ENCODE measurements at regions not wholly inside any gene's neighbourhood (a gene's known extent, or its start where the extent isn't known, plus 50 kb on each side); places are given as distances from the start of the nearest gene placed in this dataset.
"Not testable (repeated sequence)": the region's sequence is repeated elsewhere in the genome, so short reads cannot be mapped to it uniquely, and the experiment has no call there.

DNA sequence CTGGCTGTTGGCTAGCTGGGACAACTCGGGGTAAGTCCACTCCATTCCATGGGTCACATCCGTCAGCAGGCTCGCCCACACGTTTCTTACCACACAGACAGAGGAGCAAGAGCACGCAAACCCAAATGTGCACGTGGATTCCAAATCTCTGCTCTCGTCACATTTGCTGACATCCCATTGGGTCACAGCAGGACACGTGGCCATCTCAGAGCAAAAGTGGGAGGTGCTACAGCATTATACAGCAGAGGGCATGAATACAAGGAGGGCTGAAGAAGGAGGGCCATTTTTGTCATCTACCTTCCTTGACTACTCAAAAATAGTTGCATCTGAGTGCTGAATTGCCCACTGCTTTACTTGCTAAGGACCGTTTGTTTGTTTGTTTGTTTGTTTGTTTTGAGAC, 84.7 kb downstream of the RBBP6 start:
- no peak for DNase-seq (ENCODE audit: low read depth)

DNA sequence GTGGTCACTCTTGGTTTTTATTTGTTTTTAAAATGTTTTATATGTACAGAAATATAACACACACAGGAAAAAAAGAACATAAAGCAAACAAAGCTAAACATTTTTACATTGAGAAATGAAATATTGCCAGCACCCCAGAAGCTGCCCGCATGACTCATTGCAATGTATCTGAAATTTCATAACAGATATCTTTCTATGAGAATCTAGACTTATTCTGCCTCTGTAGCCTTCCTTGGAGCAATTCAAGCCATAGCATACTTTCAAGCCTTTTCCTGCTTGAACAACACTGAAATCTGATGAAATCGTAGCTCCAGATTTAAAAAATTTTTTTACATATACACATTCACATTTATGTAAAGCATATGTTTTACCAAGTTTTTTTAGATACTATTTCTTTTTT, 86.9 kb downstream of the RBBP6 start:
- no peak for DNase-seq (ENCODE audit: low read depth)

DNA sequence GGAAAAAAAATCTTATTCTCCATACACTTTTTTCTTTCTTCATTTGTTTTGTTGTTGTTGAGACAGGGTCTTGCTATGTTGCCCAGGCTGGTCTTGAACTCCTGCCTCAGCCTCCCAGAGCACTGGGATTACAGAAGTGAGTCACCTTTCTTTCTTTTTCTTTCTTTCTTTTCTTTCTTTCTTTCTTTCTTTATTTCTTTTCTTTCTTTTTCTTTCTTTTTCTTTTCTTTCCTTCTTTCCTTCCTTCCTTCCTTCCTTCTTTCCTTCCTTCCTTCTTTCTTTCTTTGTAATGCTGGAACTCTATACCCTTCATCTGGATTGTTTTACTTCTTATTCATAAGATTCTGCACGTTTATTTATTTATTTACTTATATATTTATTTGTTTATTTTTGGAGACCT, 94.5 kb upstream of the TNRC6A start:
- DNase-seq (ENCODE audit: low read depth) = no peak

DNA sequence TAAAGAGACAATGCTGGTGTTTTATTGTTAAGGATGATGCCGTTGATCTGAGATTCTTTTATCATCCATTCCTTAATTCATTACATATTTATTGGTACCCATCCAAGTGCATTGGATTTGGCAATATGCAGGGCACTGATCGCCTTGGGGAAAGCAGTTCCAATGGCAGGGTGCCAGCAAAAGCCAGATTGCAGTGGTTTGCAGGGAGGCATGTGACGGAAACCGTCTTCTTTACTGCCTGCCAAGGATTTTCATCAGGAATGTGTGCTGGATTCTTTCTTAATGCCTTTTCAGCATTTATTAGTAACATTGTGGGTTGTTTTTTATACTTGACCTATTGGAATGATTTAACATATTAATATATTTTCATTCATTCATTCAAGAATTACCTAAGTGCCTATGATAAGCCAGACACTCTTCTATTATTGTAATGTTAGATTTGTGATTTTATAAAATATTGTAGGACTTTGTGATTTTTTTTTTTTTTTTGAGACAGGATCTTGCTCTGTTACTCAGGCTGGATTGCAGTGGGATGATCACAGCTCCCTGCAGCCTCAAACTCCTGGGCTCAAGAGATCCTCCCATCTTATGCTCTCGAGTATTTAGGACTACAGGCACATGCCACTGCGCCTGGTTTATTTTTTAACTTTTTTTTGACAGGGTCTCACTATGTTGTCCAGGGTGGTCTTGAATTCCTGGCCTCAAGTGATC, 93.4 kb upstream of the TNRC6A start:
- DNase-seq (ENCODE audit: low read depth) = peak; percentile 89

GRCh38 chr16:24639769-24640168, 89.7 kb upstream of the TNRC6A start:
- DNase-seq (ENCODE audit: low read depth) = no peak

GRCh38 chr16:24643489-24643888, 86.0 kb upstream of the TNRC6A start:
- no peak for DNase-seq (ENCODE audit: low read depth)

DNA sequence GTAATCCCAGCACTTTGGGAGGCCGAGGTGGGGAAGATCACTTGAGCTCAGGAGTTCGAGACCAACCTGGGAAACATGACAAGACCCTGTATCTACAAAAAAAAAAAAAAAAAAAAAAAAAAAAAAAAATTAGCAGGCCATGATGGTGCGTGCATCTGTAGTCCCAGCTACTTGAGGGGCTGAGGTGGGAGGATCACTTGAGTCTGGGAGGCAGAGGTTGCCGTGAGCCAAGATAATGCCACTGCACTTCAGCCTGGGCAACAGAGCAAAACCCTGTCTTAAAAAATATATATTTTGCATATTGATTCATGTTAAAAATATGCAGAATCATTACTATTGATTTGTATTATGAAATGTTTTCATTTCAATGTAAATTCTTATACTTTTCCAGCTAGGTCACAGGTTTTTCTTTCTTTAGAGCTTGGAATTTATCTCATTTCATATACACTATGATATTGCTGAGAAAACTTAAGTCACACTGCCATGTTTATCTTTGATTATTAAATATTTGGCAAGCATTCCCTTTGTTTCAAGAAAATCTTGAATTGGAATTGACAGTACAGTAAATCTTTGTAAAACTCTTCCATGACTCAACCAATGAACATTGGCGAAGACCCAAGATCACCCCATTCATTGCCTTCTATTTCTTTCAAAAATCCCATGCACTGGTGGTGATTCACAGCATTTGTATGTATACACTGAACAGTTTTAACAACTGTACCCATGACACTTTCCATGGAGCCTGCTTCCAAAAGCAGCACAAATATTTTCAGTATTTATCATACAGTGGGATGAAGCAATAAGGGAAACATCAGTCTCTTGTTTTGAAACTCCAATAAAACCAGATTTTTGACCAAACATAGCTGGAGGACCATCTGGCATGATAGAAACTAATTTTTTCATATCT, 83.5 kb upstream of the TNRC6A start:
- DNase-seq (ENCODE audit: low read depth) = peak; percentile 99

GRCh38 chr16:24646646-24646995, 82.8 kb upstream of the TNRC6A start:
- no peak for DNase-seq (ENCODE audit: low read depth)

DNA sequence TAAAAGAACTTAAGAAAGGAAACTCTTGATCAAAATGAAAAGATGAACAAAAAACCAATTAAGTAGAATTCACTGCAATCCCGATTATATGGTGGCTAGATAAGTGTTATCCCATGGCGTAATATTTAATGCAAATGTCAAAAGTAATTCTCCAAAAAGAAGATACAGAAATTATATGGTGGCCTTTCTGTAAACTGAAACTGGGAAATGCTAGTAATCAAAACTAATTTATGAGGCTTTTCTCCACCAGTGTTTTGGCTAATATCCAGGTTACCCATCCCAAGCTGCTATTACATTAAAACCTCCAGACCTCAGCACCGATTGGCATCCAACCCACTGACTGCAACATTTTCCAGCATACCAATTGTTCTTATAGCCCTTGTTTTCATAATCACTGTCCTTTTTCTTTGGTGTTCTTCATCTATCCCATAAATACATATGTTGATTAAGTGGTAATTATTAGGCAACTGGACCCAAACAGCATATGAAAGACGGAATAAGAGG, 77.2 kb upstream of the TNRC6A start:
- peak; percentile 23 for DNase-seq (ENCODE audit: low read depth)

GRCh38 chr16:24652803-24653202, 76.6 kb upstream of the TNRC6A start:
- DNase-seq (ENCODE audit: low read depth) = peak; percentile 26

DNA sequence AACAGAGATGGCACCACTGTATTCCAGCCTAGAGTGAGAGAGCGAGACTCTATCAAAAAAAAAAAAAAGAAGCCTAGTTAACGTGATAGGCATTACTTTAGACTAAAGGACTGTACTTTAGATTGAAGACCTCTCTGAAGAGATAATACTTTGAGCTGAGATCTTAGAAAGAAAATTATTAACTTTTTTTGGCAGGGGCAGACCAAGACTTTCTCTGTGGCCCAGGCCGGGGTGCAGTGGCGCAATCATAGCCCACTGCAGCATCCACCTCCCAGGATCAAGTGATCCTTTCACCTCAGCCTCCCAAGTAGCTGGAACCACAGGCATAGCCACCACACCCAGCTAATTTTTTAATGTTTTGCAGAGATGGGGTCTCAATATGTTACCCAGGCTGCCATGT, 75.7 kb upstream of the TNRC6A start:
- no peak for DNase-seq (ENCODE audit: low read depth)

- not testable (repeated sequence) for DNase-seq (ENCODE audit: low read depth)
These were observed 63.5 kb upstream of the TNRC6A start for GRCh38 chr16:24665942-24666341.

DNA sequence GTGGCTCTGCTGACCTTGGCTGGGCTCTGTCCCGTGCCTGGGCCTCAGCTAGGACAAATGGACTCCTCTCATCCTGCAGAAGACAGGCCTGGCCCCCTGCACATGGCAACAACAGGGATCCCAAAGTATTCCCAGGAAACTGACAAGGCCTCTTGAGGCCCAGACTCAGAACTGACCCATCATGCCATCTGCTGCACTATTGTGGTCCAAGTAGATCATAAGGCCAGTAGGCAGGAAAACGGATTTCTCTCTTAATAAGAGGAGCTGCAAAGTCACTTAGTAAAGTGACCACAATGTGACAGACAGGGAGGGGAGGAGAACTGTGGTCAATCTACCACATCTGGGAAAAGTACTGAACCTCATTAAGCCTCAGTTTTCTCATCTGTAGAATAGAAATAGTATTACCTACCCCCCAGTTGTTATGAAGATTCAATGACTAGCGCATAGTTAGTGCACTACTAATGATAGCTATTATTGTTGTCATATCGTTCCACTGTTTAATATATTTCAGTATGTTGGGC, 62.1 kb upstream of the TNRC6A start:
- peak; percentile 46 for DNase-seq (ENCODE audit: low read depth)

GRCh38 chr16:24668481-24669061, 60.9 kb upstream of the TNRC6A start:
- DNase-seq (ENCODE audit: low read depth) = peak; percentile 87

DNA sequence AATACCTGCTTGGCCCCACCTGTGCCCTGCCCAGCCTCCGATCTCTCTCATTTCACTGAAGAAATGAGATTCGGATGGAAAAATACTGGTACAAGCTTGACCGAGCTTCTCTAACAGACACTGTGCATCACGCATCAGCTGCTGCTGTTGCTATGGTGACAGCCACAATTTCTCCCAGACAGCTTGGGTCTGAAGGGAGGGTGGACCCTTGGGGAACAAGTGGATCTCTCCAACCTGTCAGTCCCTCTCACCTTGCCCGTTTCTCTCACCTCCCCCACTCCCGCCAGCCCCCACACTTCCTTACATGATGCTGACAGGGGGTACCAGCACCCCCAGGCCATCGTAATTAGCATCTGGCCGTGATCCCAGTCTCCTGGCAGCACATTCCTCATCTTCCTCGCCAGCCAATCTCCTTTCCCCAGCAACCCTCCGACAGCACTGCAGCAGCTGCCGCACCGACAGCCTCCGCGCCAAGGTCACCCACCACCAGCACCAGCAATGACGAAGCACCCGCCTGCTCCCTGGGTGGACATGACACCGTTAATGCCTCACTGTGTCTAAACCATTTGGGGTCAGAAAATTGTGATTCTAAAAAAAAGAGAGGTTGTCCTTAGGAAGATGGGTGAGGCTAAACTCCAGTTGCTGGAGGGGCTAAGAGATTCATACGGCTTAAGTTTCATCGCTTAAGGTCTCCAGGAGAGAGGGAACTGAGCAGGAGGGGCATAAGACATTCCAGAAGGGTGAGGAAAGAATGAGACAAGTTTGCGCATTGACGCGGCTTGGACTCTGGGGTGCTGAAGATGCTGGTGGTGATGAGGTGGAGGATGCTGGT, 58.6 kb upstream of the TNRC6A start:
- peak; percentile 98 for DNase-seq (ENCODE audit: low read depth)

- no peak for DNase-seq (ENCODE audit: low read depth)
These were observed 57.9 kb upstream of the TNRC6A start for GRCh38 chr16:24671455-24671954.

DNA sequence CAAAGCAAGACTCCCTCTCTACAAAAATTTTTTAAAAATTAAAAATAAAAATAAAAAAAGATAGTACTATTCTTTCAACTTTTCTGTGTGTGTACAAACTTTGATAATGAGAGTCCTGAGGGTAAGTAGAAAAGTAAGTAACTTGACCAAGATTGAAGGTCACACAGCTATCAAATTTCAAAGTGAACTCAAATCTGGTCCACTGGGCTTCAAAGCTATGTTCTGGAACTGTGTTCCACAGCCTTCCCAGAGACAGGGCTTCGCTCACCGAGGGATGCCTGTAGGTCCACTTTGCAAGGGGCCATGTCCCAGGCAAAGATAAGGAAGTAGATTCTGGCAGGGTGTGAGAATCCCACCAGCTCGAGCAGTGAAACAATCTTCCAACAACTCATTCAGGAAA, 56.3 kb upstream of the TNRC6A start:
- no peak for DNase-seq (ENCODE audit: low read depth)

DNA sequence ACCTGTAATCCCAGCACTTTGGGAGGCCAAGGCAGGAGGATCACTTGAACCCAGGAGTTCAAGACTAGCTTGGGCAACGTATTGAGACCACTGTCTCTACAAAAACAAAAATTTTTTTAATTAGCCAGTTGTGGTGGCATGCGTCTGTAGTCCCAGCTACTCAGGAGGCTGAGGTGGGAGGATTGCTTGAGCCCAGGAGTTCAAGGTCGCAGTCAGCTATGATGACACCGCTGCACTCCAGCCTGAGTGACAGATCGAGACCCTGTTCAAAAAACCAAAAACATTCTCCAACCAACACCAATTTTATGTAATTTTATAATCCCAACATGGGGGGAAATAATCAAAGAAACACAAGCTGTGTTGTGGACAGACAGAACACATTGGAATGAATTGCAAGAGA, 54.6 kb upstream of the TNRC6A start:
- DNase-seq (ENCODE audit: low read depth) = no peak

DNA sequence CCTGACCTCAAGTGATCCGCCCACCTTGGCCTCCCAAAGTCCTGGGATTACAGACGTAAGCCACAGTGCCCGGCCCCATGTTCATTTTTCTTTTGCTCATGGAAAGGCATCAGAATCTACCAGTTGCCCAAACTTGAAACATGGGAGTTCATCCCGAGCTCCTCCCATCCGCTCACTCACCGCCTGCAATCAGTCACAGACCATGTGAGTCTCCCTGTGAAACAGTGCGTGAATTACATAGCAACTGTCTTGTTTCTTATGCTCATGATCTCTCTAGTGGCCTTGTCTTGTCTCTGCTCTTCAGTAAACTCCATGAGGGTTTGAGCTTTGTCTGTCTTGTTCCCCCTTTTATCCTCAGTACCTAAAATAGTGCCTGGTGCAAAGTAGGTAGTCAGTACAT, 52.1 kb upstream of the TNRC6A start:
- DNase-seq (ENCODE audit: low read depth) = no peak

Measured in M059J (cell line).